ENCODE measurements at regions not wholly inside any gene's neighbourhood (a gene's known extent, or its start where the extent isn't known, plus 50 kb on each side); places are given as distances from the start of the nearest gene placed in this dataset.
A peak's percentile ranks its signal among the peaks of the same experiment; 100 is the strongest.

- DNase-seq: no peak
These were observed 233.7 kb downstream of the IBTK start for GRCh38 chr6:82013561-82014530.

GRCh38 chr6:82006027-82006738 lies 241.4 kb downstream of the IBTK start:
- peak in 1 of 2 experiments; percentile 12 for DNase-seq

GRCh38 chr6:82000551-82000950 lies 247.0 kb downstream of the IBTK start:
- no peak for DNase-seq

- no peak for DNase-seq
These were observed 247.3 kb upstream of the TENT5A start for GRCh38 chr6:81999826-82000225.

GRCh38 chr6:81999270-81999669 lies 246.8 kb upstream of the TENT5A start:
- no peak for DNase-seq

GRCh38 chr6:81998432-81998831 lies 246.0 kb upstream of the TENT5A start:
- no peak for DNase-seq

- DNase-seq: no peak
These were observed 244.8 kb upstream of the TENT5A start for GRCh38 chr6:81997090-81997926.

- no peak for DNase-seq
These were observed 243.9 kb upstream of the TENT5A start for GRCh38 chr6:81996414-81996813.

- DNase-seq: no peak
These were observed 243.2 kb upstream of the TENT5A start for GRCh38 chr6:81995548-81996289.

GRCh38 chr6:81988871-81989270 lies 236.4 kb upstream of the TENT5A start:
- DNase-seq: no peak

GRCh38 chr6:81988446-81988845 lies 236.0 kb upstream of the TENT5A start:
- no peak for DNase-seq

- DNase-seq: no peak
These were observed 234.8 kb upstream of the TENT5A start for GRCh38 chr6:81987293-81987692.

GRCh38 chr6:81985191-81985590 lies 232.7 kb upstream of the TENT5A start:
- no peak for DNase-seq

GRCh38 chr6:81984599-81984998 lies 232.1 kb upstream of the TENT5A start:
- no peak for DNase-seq

- DNase-seq: no peak
These were observed 229.3 kb upstream of the TENT5A start for GRCh38 chr6:81981812-81982211.

GRCh38 chr6:81979767-81980166 lies 227.3 kb upstream of the TENT5A start:
- DNase-seq: no peak

GRCh38 chr6:81979329-81979728 lies 226.8 kb upstream of the TENT5A start:
- no peak for DNase-seq

GRCh38 chr6:81978230-81978629 lies 225.7 kb upstream of the TENT5A start:
- DNase-seq: no peak

GRCh38 chr6:81977486-81977885 lies 225.0 kb upstream of the TENT5A start:
- DNase-seq: no peak

GRCh38 chr6:81969814-81970213 lies 217.3 kb upstream of the TENT5A start:
- DNase-seq: no peak

GRCh38 chr6:81969011-81969410 lies 216.5 kb upstream of the TENT5A start:
- no peak for DNase-seq

- DNase-seq: no peak
These were observed 214.5 kb upstream of the TENT5A start for GRCh38 chr6:81966968-81967367.
